GM12878 (cell line): ENCODE measurements at regions not wholly inside any gene's neighbourhood (a gene's known extent, or its start where the extent isn't known, plus 50 kb on each side); places are given as distances from the start of the nearest gene placed in this dataset.

ENCODE experiments used
- ATAC-seq: fragments of 200-7000 bp; cut with Tn5 transposase; 3 replicates; pipeline ENCODE4 v1.9.1; 2020; ENCODE audit warnings: mild to moderate bottlenecking, moderate library complexity
- BruUV-seq: library from RNA; stranded (reverse); fragments of 400-500 nt; replicated peaks from 2 replicates; lab custom pipeline; 2021; lab: Mats Ljungman, UMichigan
- CTCF ChIA-PET: fragments of 300-600 bp; sonication (Branson Sonifier 250); formaldehyde crosslinking; extraction: SDS; loops from one replicate; lab custom pipeline; 2021; ENCODE audit warnings: inconsistent platforms; lab: Yijun Ruan, JAX
- POLR2A ChIA-PET: fragments of 350-600 bp; formaldehyde crosslinking; extraction: SDS; loops from one replicate; lab custom pipeline; 2021; ENCODE audit warnings: inconsistent platforms; lab: Charles Lee
- RAD21 ChIA-PET: fragments of 300-600 bp; sonication (Branson Sonifier 250); formaldehyde crosslinking; loops from one replicate; lab custom pipeline; 2023; ENCODE audit warnings: antibody characterized with exemption; ENCODE audit not compliant: unreplicated experiment; lab: Charles Lee
- SMC1A ChIA-PET: fragments of 300-600 bp; sonication (Branson Sonifier 250); formaldehyde crosslinking; loops from one replicate; lab custom pipeline; 2023; ENCODE audit not compliant: unreplicated experiment, uncharacterized antibody; lab: Charles Lee
- DNase-seq: peaks from one replicate; pipeline ENCODE4 v3.0.0-alpha.2; 2011; ENCODE audit warnings: low read depth, low spot score
- FAIRE-seq: peaks from 3 replicates; lab custom pipeline; 2011; peaks lifted over from hg19 to GRCh38; lab: Jason Lieb, UNC
- H2AFZ ChIP-seq: 2 replicates; pipeline ENCODE4 v1.6.0; 2011; ENCODE audit warnings: low read depth, low read length, control low read depth; ENCODE audit not compliant: control insufficient read depth
- H3K27ac ChIP-seq: 2 replicates; pipeline ENCODE4 v1.5.1; 2011; ENCODE audit warnings: control low read depth; ENCODE audit not compliant: control insufficient read depth, insufficient read depth
- H3K27me3 ChIP-seq, 2 experiments: replicated peaks in 1 of 2; 2 replicates each; pipeline versions ENCODE4 v1.6.0 to v1.6.1; 2011; ENCODE audit warnings: low read length in 1 of 2; ENCODE audit not compliant: control insufficient read depth in 2 of 2, insufficient read depth in 2 of 2
- H3K36me3 ChIP-seq, 2 experiments: 2 replicates each; pipeline ENCODE4 v1.5.1; 2011; ENCODE audit warnings: low read length in 1 of 2; ENCODE audit not compliant: control insufficient read depth in 2 of 2, insufficient read depth in 2 of 2
- H3K4me1 ChIP-seq: 2 replicates; pipeline ENCODE4 v1.6.1; 2011; ENCODE audit warnings: mild to moderate bottlenecking, low read length, moderate library complexity, mixed read lengths; ENCODE audit not compliant: control insufficient read depth, insufficient read depth
- H3K4me2 ChIP-seq: 2 replicates; pipeline ENCODE4 v1.6.0; 2011; ENCODE audit warnings: control low read depth; ENCODE audit not compliant: control insufficient read depth, insufficient read depth
- H3K4me3 ChIP-seq: fragments of 200-600 bp; sonication (generic); 2 replicates; pipeline ENCODE4 v1.5.1; 2016
- H3K79me2 ChIP-seq: 2 replicates; pipeline ENCODE4 v1.6.0; 2011; ENCODE audit warnings: low read length; ENCODE audit not compliant: control insufficient read depth, insufficient read depth
- H3K9ac ChIP-seq: 2 replicates; pipeline ENCODE4 v1.8.0; 2011; ENCODE audit warnings: low read length, control low read depth, mixed read lengths; ENCODE audit not compliant: control insufficient read depth, insufficient read depth
- H3K9me3 ChIP-seq: replicated peaks from 3 replicates; pipeline ENCODE4 v1.5.1; 2011; ENCODE audit warnings: mild to moderate bottlenecking, low read length; ENCODE audit not compliant: control insufficient read depth, insufficient read depth
- H4K20me1 ChIP-seq: 2 replicates; pipeline ENCODE4 v1.6.0; 2011; ENCODE audit not compliant: control insufficient read depth, insufficient read depth
- CREB1 ChIP-seq: IDR thresholded peaks from 2 replicates; pipeline ENCODE4 v1.6.1; 2012; ENCODE audit warnings: low read depth, mild to moderate bottlenecking, inconsistent platforms
- HDAC2 ChIP-seq: fragments of 200-600 bp; sonication (generic); IDR thresholded peaks from 2 replicates; pipeline ENCODE4 v1.6.1; 2017
- HDAC6 ChIP-seq: fragments of 200-600 bp; sonication (generic); IDR thresholded peaks from one replicate; pipeline ENCODE4 v1.8.0; 2017; ENCODE audit warnings: antibody characterized with exemption; ENCODE audit not compliant: unreplicated experiment
- POLR2AphosphoS5 ChIP-seq: IDR thresholded peaks from 2 replicates; pipeline ENCODE4 v1.6.1; 2011; ENCODE audit warnings: mild to moderate bottlenecking, low read length, inconsistent platforms
- WGBS: methylation state at CpG from one replicate; pipeline ENCODE4 v1.1.6; 2016; ENCODE audit warnings: low lambda C conversion rate; ENCODE audit not compliant: insufficient replicate concordance, insufficient coverage; ENCODE audit errors: missing lambda C conversion rate; 5-methylcytosine and 5-hydroxymethylcytosine counted together
- in situ Hi-C: fragments of 300-500 bp; cut with MboI; formaldehyde crosslinking; loops from 9 replicates; pipeline ENCODE4 v1.14.3; 2018; ENCODE audit warnings: mixed read lengths
- intact Hi-C: fragments of 100-400 bp; cut with micrococcal nuclease; formaldehyde crosslinking; loops from one replicate; pipeline ENCODE4 v1.14.2; 2022; ENCODE audit not compliant: unreplicated experiment
- TF ChIP-seq, protein P1 (sequence below): fragments of 450-650 bp; IDR thresholded peaks from 2 replicates; pipeline ENCODE4 v1.6.1; 2017; ENCODE audit warnings: mild to moderate bottlenecking, moderate library complexity
- TF ChIP-seq, protein P2 (sequence below): IDR thresholded peaks from 2 replicates; pipeline ENCODE4 v1.6.1; 2012; ENCODE audit warnings: low read length, inconsistent platforms
- TF ChIP-seq, protein P3 (sequence below): fragments of 450-650 bp; IDR thresholded peaks from 2 replicates; pipeline ENCODE4 v1.6.1; 2017; ENCODE audit warnings: mild to moderate bottlenecking, low read depth, inconsistent platforms; ENCODE audit not compliant: poor library complexity, severe bottlenecking
- TF ChIP-seq, protein P4 (sequence below): fragments of 450-650 bp; formaldehyde crosslinking; IDR thresholded peaks from 2 replicates; pipeline ENCODE4 v1.4.0; 2022; ENCODE audit warnings: mild to moderate bottlenecking, moderate library complexity

DNA sequence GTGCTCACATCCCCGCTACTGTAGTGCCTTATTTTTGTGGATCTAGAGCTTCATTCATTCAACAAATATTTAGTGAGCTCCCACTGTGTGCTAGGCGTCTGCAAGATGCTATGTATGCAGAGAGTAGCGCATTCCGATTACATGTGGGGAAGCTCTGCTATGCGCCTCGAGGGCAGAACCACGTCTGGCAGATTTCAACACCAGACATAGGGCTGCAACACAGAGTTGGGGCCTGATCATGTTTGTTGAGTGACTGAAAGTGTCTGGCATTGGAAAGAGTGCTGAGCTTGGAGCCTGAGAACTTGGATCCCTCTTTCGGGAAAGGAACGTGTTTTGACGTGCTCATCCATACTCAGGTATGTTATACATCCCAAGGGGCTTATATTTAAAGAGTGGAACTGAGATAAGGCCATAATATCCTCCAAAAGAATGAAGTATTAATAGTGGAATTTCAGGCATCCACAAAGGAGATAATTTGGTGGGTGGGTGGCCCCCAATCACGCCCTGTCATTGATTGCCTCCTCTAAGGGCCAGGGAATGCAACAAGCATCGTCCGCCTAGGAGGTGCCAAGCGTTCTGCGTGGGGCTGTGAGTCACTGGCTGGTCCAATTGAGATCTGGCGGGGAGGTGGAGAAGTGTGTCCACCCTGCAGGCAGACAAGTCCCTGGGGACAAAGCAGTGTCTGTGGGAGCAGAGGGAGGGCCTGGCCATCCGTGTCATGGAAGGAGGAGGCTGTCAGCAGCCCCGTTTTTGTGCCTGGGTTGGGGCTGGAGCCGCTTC lies 62.8 kb upstream of the ZBTB40 start:
- Histone ChIP-seq H3K27me3 (peaks cover 0 to 2% of the 10 kb centered on the region in 2 experiments; a peak in 2 of 4 replicates), H3K36me3 (no peaks in the 10 kb centered on the region), H3K9me3 (no peaks in the 10 kb centered on the region), H3K4me2 (no peak overlapping the region), H3K4me3 (no peak overlapping the region), H3K79me2 (no peaks in the 10 kb centered on the region), H2AFZ (no peak overlapping the region), H3K27ac (no peak overlapping the region), H4K20me1 (no peaks in the 10 kb centered on the region), H3K4me1 (no peaks in the 10 kb centered on the region), H3K9ac (no peak overlapping the region)
- CTCF ChIA-PET, result no interaction called here
- DNase-seq, result no peak
- SMC1A ChIA-PET, result no interaction called here
- intact Hi-C loops, result no loop called here
- WGBS, result 52% methylated on average over 19 of the region's 19 CpGs
- FAIRE-seq, result no peak
- no TSS peak for BruUV-seq
- RAD21 ChIA-PET, result no interaction called here
- POLR2A ChIA-PET, result no interaction called here
- no peak for ATAC-seq
- TF ChIP-seq, protein P1, sequence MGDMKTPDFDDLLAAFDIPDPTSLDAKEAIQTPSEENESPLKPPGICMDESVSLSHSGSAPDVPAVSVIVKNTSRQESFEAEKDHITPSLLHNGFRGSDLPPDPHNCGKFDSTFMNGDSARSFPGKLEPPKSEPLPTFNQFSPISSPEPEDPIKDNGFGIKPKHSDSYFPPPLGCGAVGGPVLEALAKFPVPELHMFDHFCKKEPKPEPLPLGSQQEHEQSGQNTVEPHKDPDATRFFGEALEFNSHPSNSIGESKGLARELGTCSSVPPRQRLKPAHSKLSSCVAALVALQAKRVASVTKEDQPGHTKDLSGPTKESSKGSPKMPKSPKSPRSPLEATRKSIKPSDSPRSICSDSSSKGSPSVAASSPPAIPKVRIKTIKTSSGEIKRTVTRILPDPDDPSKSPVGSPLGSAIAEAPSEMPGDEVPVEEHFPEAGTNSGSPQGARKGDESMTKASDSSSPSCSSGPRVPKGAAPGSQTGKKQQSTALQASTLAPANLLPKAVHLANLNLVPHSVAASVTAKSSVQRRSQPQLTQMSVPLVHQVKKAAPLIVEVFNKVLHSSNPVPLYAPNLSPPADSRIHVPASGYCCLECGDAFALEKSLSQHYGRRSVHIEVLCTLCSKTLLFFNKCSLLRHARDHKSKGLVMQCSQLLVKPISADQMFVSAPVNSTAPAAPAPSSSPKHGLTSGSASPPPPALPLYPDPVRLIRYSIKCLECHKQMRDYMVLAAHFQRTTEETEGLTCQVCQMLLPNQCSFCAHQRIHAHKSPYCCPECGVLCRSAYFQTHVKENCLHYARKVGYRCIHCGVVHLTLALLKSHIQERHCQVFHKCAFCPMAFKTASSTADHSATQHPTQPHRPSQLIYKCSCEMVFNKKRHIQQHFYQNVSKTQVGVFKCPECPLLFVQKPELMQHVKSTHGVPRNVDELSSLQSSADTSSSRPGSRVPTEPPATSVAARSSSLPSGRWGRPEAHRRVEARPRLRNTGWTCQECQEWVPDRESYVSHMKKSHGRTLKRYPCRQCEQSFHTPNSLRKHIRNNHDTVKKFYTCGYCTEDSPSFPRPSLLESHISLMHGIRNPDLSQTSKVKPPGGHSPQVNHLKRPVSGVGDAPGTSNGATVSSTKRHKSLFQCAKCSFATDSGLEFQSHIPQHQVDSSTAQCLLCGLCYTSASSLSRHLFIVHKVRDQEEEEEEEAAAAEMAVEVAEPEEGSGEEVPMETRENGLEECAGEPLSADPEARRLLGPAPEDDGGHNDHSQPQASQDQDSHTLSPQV, result no peak
- TF ChIP-seq, protein P2, sequence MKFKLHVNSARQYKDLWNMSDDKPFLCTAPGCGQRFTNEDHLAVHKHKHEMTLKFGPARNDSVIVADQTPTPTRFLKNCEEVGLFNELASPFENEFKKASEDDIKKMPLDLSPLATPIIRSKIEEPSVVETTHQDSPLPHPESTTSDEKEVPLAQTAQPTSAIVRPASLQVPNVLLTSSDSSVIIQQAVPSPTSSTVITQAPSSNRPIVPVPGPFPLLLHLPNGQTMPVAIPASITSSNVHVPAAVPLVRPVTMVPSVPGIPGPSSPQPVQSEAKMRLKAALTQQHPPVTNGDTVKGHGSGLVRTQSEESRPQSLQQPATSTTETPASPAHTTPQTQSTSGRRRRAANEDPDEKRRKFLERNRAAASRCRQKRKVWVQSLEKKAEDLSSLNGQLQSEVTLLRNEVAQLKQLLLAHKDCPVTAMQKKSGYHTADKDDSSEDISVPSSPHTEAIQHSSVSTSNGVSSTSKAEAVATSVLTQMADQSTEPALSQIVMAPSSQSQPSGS, result no peak
- TF ChIP-seq, protein P3, sequence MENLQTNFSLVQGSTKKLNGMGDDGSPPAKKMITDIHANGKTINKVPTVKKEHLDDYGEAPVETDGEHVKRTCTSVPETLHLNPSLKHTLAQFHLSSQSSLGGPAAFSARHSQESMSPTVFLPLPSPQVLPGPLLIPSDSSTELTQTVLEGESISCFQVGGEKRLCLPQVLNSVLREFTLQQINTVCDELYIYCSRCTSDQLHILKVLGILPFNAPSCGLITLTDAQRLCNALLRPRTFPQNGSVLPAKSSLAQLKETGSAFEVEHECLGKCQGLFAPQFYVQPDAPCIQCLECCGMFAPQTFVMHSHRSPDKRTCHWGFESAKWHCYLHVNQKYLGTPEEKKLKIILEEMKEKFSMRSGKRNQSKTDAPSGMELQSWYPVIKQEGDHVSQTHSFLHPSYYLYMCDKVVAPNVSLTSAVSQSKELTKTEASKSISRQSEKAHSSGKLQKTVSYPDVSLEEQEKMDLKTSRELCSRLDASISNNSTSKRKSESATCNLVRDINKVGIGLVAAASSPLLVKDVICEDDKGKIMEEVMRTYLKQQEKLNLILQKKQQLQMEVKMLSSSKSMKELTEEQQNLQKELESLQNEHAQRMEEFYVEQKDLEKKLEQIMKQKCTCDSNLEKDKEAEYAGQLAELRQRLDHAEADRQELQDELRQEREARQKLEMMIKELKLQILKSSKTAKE, result no peak
- no peak for TF ChIP-seq HDAC6
- TF ChIP-seq, protein P4, sequence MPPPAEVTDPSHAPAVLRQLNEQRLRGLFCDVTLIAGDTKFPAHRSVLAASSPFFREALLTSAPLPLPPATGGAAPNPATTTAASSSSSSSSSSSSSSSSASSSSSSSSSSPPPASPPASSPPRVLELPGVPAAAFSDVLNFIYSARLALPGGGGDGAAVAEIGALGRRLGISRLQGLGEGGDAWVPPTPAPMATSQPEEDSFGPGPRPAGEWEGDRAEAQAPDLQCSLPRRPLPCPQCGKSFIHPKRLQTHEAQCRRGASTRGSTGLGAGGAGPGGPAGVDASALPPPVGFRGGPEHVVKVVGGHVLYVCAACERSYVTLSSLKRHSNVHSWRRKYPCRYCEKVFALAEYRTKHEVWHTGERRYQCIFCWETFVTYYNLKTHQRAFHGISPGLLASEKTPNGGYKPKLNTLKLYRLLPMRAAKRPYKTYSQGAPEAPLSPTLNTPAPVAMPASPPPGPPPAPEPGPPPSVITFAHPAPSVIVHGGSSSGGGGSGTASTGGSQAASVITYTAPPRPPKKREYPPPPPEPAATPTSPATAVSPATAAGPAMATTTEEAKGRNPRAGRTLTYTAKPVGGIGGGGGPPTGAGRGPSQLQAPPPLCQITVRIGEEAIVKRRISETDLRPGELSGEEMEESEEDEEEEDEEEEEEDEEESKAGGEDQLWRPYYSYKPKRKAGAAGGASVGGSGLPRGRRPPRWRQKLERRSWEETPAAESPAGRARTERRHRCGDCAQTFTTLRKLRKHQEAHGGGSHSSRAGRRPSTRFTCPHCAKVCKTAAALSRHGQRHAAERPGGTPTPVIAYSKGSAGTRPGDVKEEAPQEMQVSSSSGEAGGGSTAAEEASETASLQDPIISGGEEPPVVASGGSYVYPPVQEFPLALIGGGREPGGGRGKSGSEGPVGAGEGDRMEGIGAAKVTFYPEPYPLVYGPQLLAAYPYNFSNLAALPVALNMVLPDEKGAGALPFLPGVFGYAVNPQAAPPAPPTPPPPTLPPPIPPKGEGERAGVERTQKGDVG (CRISPR knock-in tag), result no peak
- TF ChIP-seq POLR2AphosphoS5, result no peak
- TF ChIP-seq CREB1, result no peak
- no peak for TF ChIP-seq HDAC2
- in situ Hi-C loops, result no loop called here
